ENCODE measurements at regions not wholly inside any gene's neighbourhood (a gene's known extent, or its start where the extent isn't known, plus 50 kb on each side); places are given as distances from the start of the nearest gene placed in this dataset.

GRCh38 chr5:175263776-175264175 lies 180.2 kb downstream of the DRD1 start:
- Mint-ChIP-seq H3K27ac (ENCODE audit: unreplicated experiment) (no peak overlapping the region), H3K4me3 (ENCODE audit: unreplicated experiment) (no peak overlapping the region), H3K36me3 (ENCODE audit: insufficient read depth, unreplicated experiment) (no peaks in the 10 kb centered on the region), H3K27me3 (ENCODE audit: insufficient read depth, unreplicated experiment) (no peaks in the 10 kb centered on the region), H3K4me1 (ENCODE audit: low read depth, unreplicated experiment) (peaks cover 8% of the 10 kb centered on the region), H3K9me3 (ENCODE audit: unreplicated experiment) (peaks cover 8% of the 10 kb centered on the region)
- no peak for TF ChIP-seq CTCF (IDR thresholded peaks at IDR 0.05; ENCODE audit: insufficient read depth in 1 of 2, low read depth in 1 of 2, low read length in 1 of 2, severe bottlenecking in 1 of 2, unreplicated experiment in 1 of 2)
- DNase-seq: no peak
- ChIA-PET CTCF (no interaction called here), POLR2A (no interaction called here)
- Histone ChIP-seq H3K27me3 (replicated peaks; ENCODE audit: control insufficient read depth, insufficient read depth, low read length) (no peaks in the 10 kb centered on the region), H3K9me3 (peaks cover 4% of the 10 kb centered on the region; the same call in 1 of the 2 replicates), H3K36me3 (ENCODE audit: control insufficient read depth, insufficient read depth, low read length) (no peaks in the 10 kb centered on the region), H3K4me3 (ENCODE audit: low read depth, low read length) (no peak overlapping the region), H3K4me1 (peaks cover 14% of the 10 kb centered on the region; the same call in 1 of the 2 replicates)
- intact Hi-C loops (cut with micrococcal nuclease; ENCODE audit: unreplicated experiment): no loop called here
- no TSS peak for BruUV-seq (replicated peaks)

GRCh38 chr5:175261526-175261925 lies 182.5 kb downstream of the DRD1 start:
- peaks cover 20% of the 10 kb centered on the region; the same call in 1 of the 2 replicates for H3K4me1 ChIP-seq
- Mint-ChIP-seq H3K9me3 (ENCODE audit: unreplicated experiment) (no peaks in the 10 kb centered on the region), H3K27ac (ENCODE audit: unreplicated experiment) (no peak overlapping the region), H3K27me3 (ENCODE audit: insufficient read depth, unreplicated experiment) (no peaks in the 10 kb centered on the region), H3K4me1 (ENCODE audit: low read depth, unreplicated experiment) (peaks cover 8% of the 10 kb centered on the region), H3K36me3 (ENCODE audit: insufficient read depth, unreplicated experiment) (no peaks in the 10 kb centered on the region), H3K4me3 (ENCODE audit: unreplicated experiment) (no peak overlapping the region)
- no peak for TF ChIP-seq CTCF (IDR thresholded peaks at IDR 0.05; ENCODE audit: insufficient read depth in 1 of 2, low read depth in 1 of 2, low read length in 1 of 2, severe bottlenecking in 1 of 2, unreplicated experiment in 1 of 2)
- H3K36me3 ChIP-seq (ENCODE audit: control insufficient read depth, insufficient read depth, low read length): no peaks in the 10 kb centered on the region
- H3K4me3 ChIP-seq (ENCODE audit: low read depth, low read length): no peak overlapping the region
- H3K9me3 ChIP-seq: peaks cover 4% of the 10 kb centered on the region; the same call in 1 of the 2 replicates
- intact Hi-C loops (cut with micrococcal nuclease; ENCODE audit: unreplicated experiment): no loop called here
- DNase-seq: no peak
- no peaks in the 10 kb centered on the region for H3K27me3 ChIP-seq (replicated peaks; ENCODE audit: control insufficient read depth, insufficient read depth, low read length)
- no TSS peak for BruUV-seq (replicated peaks)
- ChIA-PET POLR2A (no interaction called here), CTCF (no interaction called here)

- Histone ChIP-seq H3K36me3 (ENCODE audit: control insufficient read depth, insufficient read depth, low read length) (no peaks in the 10 kb centered on the region), H3K9me3 (peaks cover 4% of the 10 kb centered on the region; the same call in 1 of the 2 replicates), H3K4me1 (peaks cover 20% of the 10 kb centered on the region; the same call in 1 of the 2 replicates), H3K27me3 (replicated peaks; ENCODE audit: control insufficient read depth, insufficient read depth, low read length) (no peaks in the 10 kb centered on the region), H3K4me3 (ENCODE audit: low read depth, low read length) (no peak overlapping the region)
- H3K4me1 Mint-ChIP-seq (ENCODE audit: low read depth, unreplicated experiment): peaks cover 8% of the 10 kb centered on the region
- intact Hi-C loops (cut with micrococcal nuclease; ENCODE audit: unreplicated experiment): no loop called here
- no peaks in the 10 kb centered on the region for H3K27me3 Mint-ChIP-seq (ENCODE audit: insufficient read depth, unreplicated experiment)
- H3K4me3 Mint-ChIP-seq (ENCODE audit: unreplicated experiment): no peak overlapping the region
- no peak overlapping the region for H3K27ac Mint-ChIP-seq (ENCODE audit: unreplicated experiment)
- TF ChIP-seq CTCF (IDR thresholded peaks at IDR 0.05; ENCODE audit: insufficient read depth in 1 of 2, low read depth in 1 of 2, low read length in 1 of 2, severe bottlenecking in 1 of 2, unreplicated experiment in 1 of 2): no peak
- ChIA-PET CTCF (no interaction called here), POLR2A (no interaction called here)
- no TSS peak for BruUV-seq (replicated peaks)
- no peaks in the 10 kb centered on the region for H3K9me3 Mint-ChIP-seq (ENCODE audit: unreplicated experiment)
- no peak for DNase-seq
- H3K36me3 Mint-ChIP-seq (ENCODE audit: insufficient read depth, unreplicated experiment): no peaks in the 10 kb centered on the region
Observed at GRCh38 chr5:175261037-175261436, 182.9 kb downstream of the DRD1 start.
